ENCODE measurements at regions not wholly inside any gene's neighbourhood (a gene's known extent, or its start where the extent isn't known, plus 50 kb on each side); places are given as distances from the start of the nearest gene placed in this dataset.
"Not testable (repeated sequence)": the region's sequence is repeated elsewhere in the genome, so short reads cannot be mapped to it uniquely, and the experiment has no call there.

- not testable (repeated sequence) for TF ChIP-seq CTCF, POLR2A (IDR thresholded peaks at IDR 0.05)
Observed at GRCh38 chr5:130397727-130398126, 493.5 kb downstream of the CHSY3 start.

Measured in thyroid gland (tissue), 4 donors.